ENCODE measurements at regions not wholly inside any gene's neighbourhood (a gene's known extent, or its start where the extent isn't known, plus 50 kb on each side); places are given as distances from the start of the nearest gene placed in this dataset.
A peak's percentile ranks its signal among the peaks of the same experiment; 100 is the strongest.

- no peak for DNase-seq
- Mint-ChIP-seq H3K4me1 (peaks cover 18 to 19% of the 10 kb centered on the region in 2 experiments), H3K27ac (peak overlapping the region in 2 of 3 experiments; percentile 2 to 96; a peak in 4 of 7 replicates), H3K4me3 (no peak overlapping the region), H3K27me3 (ENCODE audit: low read depth) (no peaks in the 10 kb centered on the region), H3K36me3 (ENCODE audit: insufficient read depth in 1 of 3, low read depth in 3 of 3) (peaks cover 7 to 12% (median 9%) of the 10 kb centered on the region in 3 experiments), H3K9me3 (peaks cover 9 to 12% of the 10 kb centered on the region in 2 experiments)
- Histone ChIP-seq H3K4me2 (ENCODE audit: insufficient read depth, insufficient read length, low read length) (no peak overlapping the region), H2BK15ac (ENCODE audit: low read depth, low read length) (no peak overlapping the region), H4K20me1 (ENCODE audit: control insufficient read depth, insufficient read depth, insufficient read length) (no peaks in the 10 kb centered on the region), H3K9me3 (ENCODE audit: control insufficient read depth, low read depth, low read length) (no peaks in the 10 kb centered on the region), H2AK5ac (ENCODE audit: insufficient read length, low read length) (no peak overlapping the region), H2BK120ac (ENCODE audit: low read depth, low read length, poor library complexity, severe bottlenecking) (no peak overlapping the region), H3K4ac (ENCODE audit: low read depth, low read length) (no peak overlapping the region), H4K8ac (replicated peaks; ENCODE audit: insufficient read length, low read depth, low read length) (no peak overlapping the region), H2BK20ac (ENCODE audit: low read depth, low read length, poor library complexity, severe bottlenecking) (no peak overlapping the region), H2BK12ac (ENCODE audit: insufficient read length, low read depth, low read length) (no peak overlapping the region), H4K91ac (ENCODE audit: insufficient read length, low read depth, low read length) (no peak overlapping the region), H3K27ac (ENCODE audit: insufficient read length, low read depth, low read length) (no peak overlapping the region), H4K5ac (ENCODE audit: insufficient read length, low read depth, low read length) (no peak overlapping the region), H2BK5ac (ENCODE audit: insufficient read length, low read length) (no peak overlapping the region), H3K14ac (ENCODE audit: insufficient read depth, low read length) (no peak overlapping the region), H3K4me1 (ENCODE audit: insufficient read depth, low read length) (peaks cover 2% of the 10 kb centered on the region), H3K23me2 (ENCODE audit: insufficient read length, low read depth, low read length, poor library complexity, severe bottlenecking) (no peaks in the 10 kb centered on the region), H3K56ac (ENCODE audit: insufficient read length, low read depth, low read length) (no peak overlapping the region), H3T11ph (ENCODE audit: low read length) (no peak overlapping the region), H3K18ac (ENCODE audit: insufficient read length, low read depth, low read length) (no peak overlapping the region), H3K79me1 (ENCODE audit: insufficient read depth, low read depth, low read length, poor library complexity, severe bottlenecking) (no peaks in the 10 kb centered on the region), H3K27me3 (ENCODE audit: insufficient read depth, low read length) (no peaks in the 10 kb centered on the region), H3K9ac (ENCODE audit: extremely low read depth, insufficient read length, low read length) (no peak overlapping the region), H3K23ac (ENCODE audit: insufficient read length, low read depth, low read length) (no peak overlapping the region), H2AFZ (ENCODE audit: low read length) (no peak overlapping the region), H3K79me2 (ENCODE audit: insufficient read depth, low read length) (no peaks in the 10 kb centered on the region)
- TF ChIP-seq, protein P1, sequence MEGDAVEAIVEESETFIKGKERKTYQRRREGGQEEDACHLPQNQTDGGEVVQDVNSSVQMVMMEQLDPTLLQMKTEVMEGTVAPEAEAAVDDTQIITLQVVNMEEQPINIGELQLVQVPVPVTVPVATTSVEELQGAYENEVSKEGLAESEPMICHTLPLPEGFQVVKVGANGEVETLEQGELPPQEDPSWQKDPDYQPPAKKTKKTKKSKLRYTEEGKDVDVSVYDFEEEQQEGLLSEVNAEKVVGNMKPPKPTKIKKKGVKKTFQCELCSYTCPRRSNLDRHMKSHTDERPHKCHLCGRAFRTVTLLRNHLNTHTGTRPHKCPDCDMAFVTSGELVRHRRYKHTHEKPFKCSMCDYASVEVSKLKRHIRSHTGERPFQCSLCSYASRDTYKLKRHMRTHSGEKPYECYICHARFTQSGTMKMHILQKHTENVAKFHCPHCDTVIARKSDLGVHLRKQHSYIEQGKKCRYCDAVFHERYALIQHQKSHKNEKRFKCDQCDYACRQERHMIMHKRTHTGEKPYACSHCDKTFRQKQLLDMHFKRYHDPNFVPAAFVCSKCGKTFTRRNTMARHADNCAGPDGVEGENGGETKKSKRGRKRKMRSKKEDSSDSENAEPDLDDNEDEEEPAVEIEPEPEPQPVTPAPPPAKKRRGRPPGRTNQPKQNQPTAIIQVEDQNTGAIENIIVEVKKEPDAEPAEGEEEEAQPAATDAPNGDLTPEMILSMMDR (conservative IDR thresholded peaks at IDR 0.05), result no peak
These were observed 208.3 kb downstream of the SPATA31D1 start for GRCh38 chr9:82196622-82197441.
